ENCODE measurements at regions not wholly inside any gene's neighbourhood (a gene's known extent, or its start where the extent isn't known, plus 50 kb on each side); places are given as distances from the start of the nearest gene placed in this dataset.

DNA sequence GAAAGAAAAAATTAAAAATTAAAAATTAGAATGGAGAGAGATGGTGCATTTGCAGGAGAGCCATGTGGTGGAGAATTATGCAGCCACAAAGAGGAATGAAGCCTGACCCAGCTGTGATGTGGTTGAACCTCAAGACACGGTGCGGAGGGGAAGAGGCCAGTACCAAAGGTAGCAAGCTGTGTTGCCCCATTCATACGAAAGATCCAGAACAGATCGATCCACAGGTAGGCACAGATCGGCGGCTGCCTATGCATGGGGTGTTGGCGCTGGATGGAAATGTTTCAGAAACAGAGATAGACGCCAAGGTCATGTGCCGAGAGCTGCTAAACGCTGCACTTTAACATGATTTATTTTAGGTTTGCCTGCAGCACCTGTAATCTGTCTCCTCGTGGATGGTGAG is 992.3 kb downstream of the BRD1 start:
- no peak for TF ChIP-seq ZFX (IDR thresholded peaks at IDR 0.05; ENCODE audit: borderline replicate concordance)
- TF ChIP-seq, protein P1, sequence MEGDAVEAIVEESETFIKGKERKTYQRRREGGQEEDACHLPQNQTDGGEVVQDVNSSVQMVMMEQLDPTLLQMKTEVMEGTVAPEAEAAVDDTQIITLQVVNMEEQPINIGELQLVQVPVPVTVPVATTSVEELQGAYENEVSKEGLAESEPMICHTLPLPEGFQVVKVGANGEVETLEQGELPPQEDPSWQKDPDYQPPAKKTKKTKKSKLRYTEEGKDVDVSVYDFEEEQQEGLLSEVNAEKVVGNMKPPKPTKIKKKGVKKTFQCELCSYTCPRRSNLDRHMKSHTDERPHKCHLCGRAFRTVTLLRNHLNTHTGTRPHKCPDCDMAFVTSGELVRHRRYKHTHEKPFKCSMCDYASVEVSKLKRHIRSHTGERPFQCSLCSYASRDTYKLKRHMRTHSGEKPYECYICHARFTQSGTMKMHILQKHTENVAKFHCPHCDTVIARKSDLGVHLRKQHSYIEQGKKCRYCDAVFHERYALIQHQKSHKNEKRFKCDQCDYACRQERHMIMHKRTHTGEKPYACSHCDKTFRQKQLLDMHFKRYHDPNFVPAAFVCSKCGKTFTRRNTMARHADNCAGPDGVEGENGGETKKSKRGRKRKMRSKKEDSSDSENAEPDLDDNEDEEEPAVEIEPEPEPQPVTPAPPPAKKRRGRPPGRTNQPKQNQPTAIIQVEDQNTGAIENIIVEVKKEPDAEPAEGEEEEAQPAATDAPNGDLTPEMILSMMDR (IDR thresholded peaks at IDR 0.05) = no peak
